HG02571 (cell line): ENCODE measurements at regions not wholly inside any gene's neighbourhood (a gene's known extent, or its start where the extent isn't known, plus 50 kb on each side); places are given as distances from the start of the nearest gene placed in this dataset.
"Not testable (repeated sequence)": the region's sequence is repeated elsewhere in the genome, so short reads cannot be mapped to it uniquely, and the experiment has no call there.

Source experiments
- ATAC-seq: cut with Tn5 transposase; IDR thresholded peaks from one replicate; pipeline ENCODE4 v1.9.1; 2021; ENCODE audit warnings: mild to moderate bottlenecking, moderate library complexity; ENCODE audit not compliant: unreplicated experiment

GRCh38 chr4:38373375-38373774 lies 290.6 kb upstream of the KLF3 start:
- no peak for ATAC-seq

GRCh38 chr4:38377195-38377594 lies 286.8 kb upstream of the KLF3 start:
- no peak for ATAC-seq

- ATAC-seq, result no peak
These were observed 285.5 kb upstream of the KLF3 start for GRCh38 chr4:38378478-38378877.

GRCh38 chr4:38381788-38382187 lies 282.2 kb upstream of the KLF3 start:
- no peak for ATAC-seq

GRCh38 chr4:38382520-38382919 lies 281.5 kb upstream of the KLF3 start:
- ATAC-seq, result no peak

GRCh38 chr4:38383646-38384121 lies 280.3 kb upstream of the KLF3 start:
- ATAC-seq, result no peak

GRCh38 chr4:38385093-38386004 lies 278.6 kb upstream of the KLF3 start:
- no peak for ATAC-seq

GRCh38 chr4:38386005-38386551 lies 277.9 kb upstream of the KLF3 start:
- ATAC-seq, result no peak

GRCh38 chr4:38386654-38387188 lies 277.3 kb upstream of the KLF3 start:
- ATAC-seq, result no peak

- ATAC-seq, result no peak
These were observed 276.7 kb upstream of the KLF3 start for GRCh38 chr4:38387348-38387747.

- ATAC-seq, result no peak
These were observed 276.2 kb upstream of the KLF3 start for GRCh38 chr4:38387819-38388218.

GRCh38 chr4:38388907-38389306 lies 275.1 kb upstream of the KLF3 start:
- ATAC-seq, result not testable (repeated sequence)

- no peak for ATAC-seq
These were observed 272.9 kb upstream of the KLF3 start for GRCh38 chr4:38390969-38391545.

GRCh38 chr4:38392223-38392855 lies 271.7 kb upstream of the KLF3 start:
- no peak for ATAC-seq

GRCh38 chr4:38396091-38396490 lies 267.9 kb upstream of the KLF3 start:
- ATAC-seq, result no peak

- no peak for ATAC-seq
These were observed 267.0 kb upstream of the KLF3 start for GRCh38 chr4:38396845-38397547.

GRCh38 chr4:38400946-38401345 lies 263.1 kb upstream of the KLF3 start:
- ATAC-seq, result no peak

- no peak for ATAC-seq
These were observed 257.8 kb upstream of the KLF3 start for GRCh38 chr4:38406243-38406642.

GRCh38 chr4:38409852-38410251 lies 254.1 kb upstream of the KLF3 start:
- no peak for ATAC-seq

- no peak for ATAC-seq
These were observed 252.9 kb upstream of the KLF3 start for GRCh38 chr4:38411092-38411491.
